ENCODE measurements at regions not wholly inside any gene's neighbourhood (a gene's known extent, or its start where the extent isn't known, plus 50 kb on each side); places are given as distances from the start of the nearest gene placed in this dataset.
"Not testable (repeated sequence)": the region's sequence is repeated elsewhere in the genome, so short reads cannot be mapped to it uniquely, and the experiment has no call there.

- DNase-seq (ENCODE audit: low spot score): no peak
Measured at GRCh38 chrX:69431420-69431819, 72.7 kb upstream of the NALF2 start.

GRCh38 chrX:69430785-69431184 is 73.3 kb upstream of the NALF2 start:
- DNase-seq (ENCODE audit: low spot score): no peak

GRCh38 chrX:69429339-69430015 is 74.6 kb upstream of the NALF2 start:
- no peak for DNase-seq (ENCODE audit: low spot score)

GRCh38 chrX:69428216-69428615 is 75.9 kb upstream of the NALF2 start:
- DNase-seq (ENCODE audit: low spot score): no peak

- no peak for DNase-seq (ENCODE audit: low spot score)
Measured at GRCh38 chrX:69424910-69425309, 79.2 kb upstream of the NALF2 start.

GRCh38 chrX:69424161-69424560 is 80.0 kb upstream of the NALF2 start:
- no peak for DNase-seq (ENCODE audit: low spot score)

GRCh38 chrX:69422208-69422607 is 81.9 kb upstream of the NALF2 start:
- not testable (repeated sequence) for DNase-seq (ENCODE audit: low spot score)

GRCh38 chrX:69415698-69416097 is 88.4 kb upstream of the NALF2 start:
- DNase-seq (ENCODE audit: low spot score): no peak

GRCh38 chrX:69412661-69413060 is 91.5 kb upstream of the NALF2 start:
- no peak for DNase-seq (ENCODE audit: low spot score)

- DNase-seq (ENCODE audit: low spot score): no peak
Measured at GRCh38 chrX:69398881-69399280, 105.2 kb upstream of the NALF2 start.

- no peak for DNase-seq (ENCODE audit: low spot score)
Measured at GRCh38 chrX:69396916-69397315, 107.2 kb upstream of the NALF2 start.

- no peak for DNase-seq (ENCODE audit: low spot score)
Measured at GRCh38 chrX:69395306-69395705, 108.8 kb upstream of the NALF2 start.

- DNase-seq (ENCODE audit: low spot score): no peak
Measured at GRCh38 chrX:69389101-69389501, 115.0 kb upstream of the NALF2 start.

- DNase-seq (ENCODE audit: low spot score): no peak
Measured at GRCh38 chrX:69388526-69388925, 115.6 kb upstream of the NALF2 start.

- DNase-seq (ENCODE audit: low spot score): peak; percentile 42
Measured at GRCh38 chrX:69387567-69388487, 116.3 kb upstream of the NALF2 start.

- DNase-seq (ENCODE audit: low spot score): no peak
Measured at GRCh38 chrX:69386681-69387080, 117.4 kb upstream of the NALF2 start.

- DNase-seq (ENCODE audit: low spot score): no peak
Measured at GRCh38 chrX:69379412-69379811, 124.7 kb upstream of the NALF2 start.

GRCh38 chrX:69374569-69374968 is 129.6 kb upstream of the NALF2 start:
- DNase-seq (ENCODE audit: low spot score): no peak

GRCh38 chrX:69372435-69372834 is 131.7 kb upstream of the NALF2 start:
- DNase-seq (ENCODE audit: low spot score): no peak

GRCh38 chrX:69371159-69371558 is 133.0 kb upstream of the NALF2 start:
- DNase-seq (ENCODE audit: low spot score): no peak

GRCh38 chrX:69369999-69370398 is 134.1 kb upstream of the NALF2 start:
- no peak for DNase-seq (ENCODE audit: low spot score)

- no peak for DNase-seq (ENCODE audit: low spot score)
Measured at GRCh38 chrX:69366183-69366582, 137.9 kb upstream of the NALF2 start.

GRCh38 chrX:69365755-69366154 is 138.4 kb upstream of the NALF2 start:
- DNase-seq (ENCODE audit: low spot score): no peak

Measured in activated CD4-positive, alpha-beta T cell treated with anti-CD3 and anti-CD28 coated beads, Interleukin-2, Interleukin-4, amounts not matched to agents 100 ng/mL and 50 ng/mL, durations not matched to agents 16 hours and 8 hours (primary cell).